OCI-LY1 (cell line): ENCODE measurements at regions not wholly inside any gene's neighbourhood (a gene's known extent, or its start where the extent isn't known, plus 50 kb on each side); places are given as distances from the start of the nearest gene placed in this dataset.

Experiments used
- H2AFZ ChIP-seq: fragments of 200-600 bp; sonication (generic), shearing (Covaris generic); 2 replicates; pipeline ENCODE4 v1.6.0; 2014; ENCODE audit warnings: antibody characterized with exemption, mild to moderate bottlenecking, low read length
- H3F3A ChIP-seq: fragments of 200-600 bp; sonication (generic), shearing (Covaris generic); 2 replicates; pipeline ENCODE4 v1.6.0; 2014; ENCODE audit warnings: mild to moderate bottlenecking, antibody characterized with exemption, low read length, moderate library complexity; ENCODE audit not compliant: insufficient read depth
- H3K27ac ChIP-seq: fragments of 200-600 bp; sonication (generic); 2 replicates; pipeline ENCODE4 v1.5.1; 2014; ENCODE audit warnings: low read length, mixed run types, mild to moderate bottlenecking, low read depth; ENCODE audit not compliant: poor library complexity, severe bottlenecking
- H3K27me3 ChIP-seq: fragments of 200-600 bp; sonication (generic); 2 replicates; pipeline ENCODE4 v1.6.0; 2014; ENCODE audit warnings: antibody characterized with exemption, mild to moderate bottlenecking, low read length, moderate library complexity; ENCODE audit not compliant: insufficient read depth
- H3K36me3 ChIP-seq: fragments of 200-600 bp; sonication (generic); 2 replicates; pipeline ENCODE4 v1.6.1; 2014; ENCODE audit warnings: mild to moderate bottlenecking, antibody characterized with exemption, low read length, moderate library complexity, mixed read lengths; ENCODE audit not compliant: insufficient read depth
- H3K4me1 ChIP-seq: fragments of 200-600 bp; sonication (generic); 2 replicates; pipeline ENCODE4 v1.5.1; 2014; ENCODE audit warnings: mild to moderate bottlenecking, low read length, moderate library complexity; ENCODE audit not compliant: insufficient read depth, severe bottlenecking
- H3K4me2 ChIP-seq: fragments of 200-600 bp; sonication (generic), shearing (Covaris generic); 2 replicates; pipeline ENCODE4 v1.6.1; 2014; ENCODE audit warnings: low read length
- H3K4me3 ChIP-seq: fragments of 200-600 bp; sonication (generic); 2 replicates; pipeline ENCODE4 v1.5.1; 2014; ENCODE audit warnings: low read length, low read depth, mild to moderate bottlenecking, mixed read lengths; ENCODE audit not compliant: poor library complexity, severe bottlenecking
- H3K79me2 ChIP-seq: fragments of 200-600 bp; shearing (Covaris generic); 2 replicates; pipeline ENCODE4 v1.6.1; 2016; ENCODE audit warnings: mixed run types, low read length, mixed read lengths; ENCODE audit not compliant: insufficient read depth
- H3K9ac ChIP-seq: fragments of 200-600 bp; sonication (generic), shearing (Covaris generic); 2 replicates; pipeline ENCODE4 v1.6.1; 2014; ENCODE audit warnings: mild to moderate bottlenecking, low read length, mixed read lengths
- H3K9me2 ChIP-seq: fragments of 200-600 bp; sonication (generic), shearing (Covaris generic); 2 replicates; pipeline ENCODE4 v1.6.1; 2014; ENCODE audit warnings: low read depth, mild to moderate bottlenecking, low read length, mixed read lengths
- H3K9me3 ChIP-seq: fragments of 200-600 bp; shearing (Covaris generic); 2 replicates; pipeline ENCODE4 v1.6.1; 2014; ENCODE audit warnings: low read length, mixed read lengths
- H4K20me1 ChIP-seq: fragments of 200-600 bp; sonication (generic), shearing (Covaris generic); 2 replicates; pipeline ENCODE4 v1.6.0; 2016; ENCODE audit warnings: mild to moderate bottlenecking, low read length; ENCODE audit not compliant: insufficient read depth
- CTCF ChIP-seq: fragments of 200-600 bp; sonication (generic), shearing (Covaris generic); IDR thresholded peaks from 2 replicates; pipeline ENCODE4 v1.5.1; 2017; ENCODE audit warnings: mild to moderate bottlenecking, antibody characterized with exemption, low read length, moderate library complexity, mixed read lengths
- EZH2 ChIP-seq: fragments of 200-600 bp; sonication (generic), shearing (Covaris generic); IDR thresholded peaks from 2 replicates; pipeline ENCODE4 v1.8.0; 2017; ENCODE audit warnings: borderline replicate concordance, mixed run types, mild to moderate bottlenecking, antibody characterized with exemption, low read length, moderate library complexity, mixed read lengths

DNA sequence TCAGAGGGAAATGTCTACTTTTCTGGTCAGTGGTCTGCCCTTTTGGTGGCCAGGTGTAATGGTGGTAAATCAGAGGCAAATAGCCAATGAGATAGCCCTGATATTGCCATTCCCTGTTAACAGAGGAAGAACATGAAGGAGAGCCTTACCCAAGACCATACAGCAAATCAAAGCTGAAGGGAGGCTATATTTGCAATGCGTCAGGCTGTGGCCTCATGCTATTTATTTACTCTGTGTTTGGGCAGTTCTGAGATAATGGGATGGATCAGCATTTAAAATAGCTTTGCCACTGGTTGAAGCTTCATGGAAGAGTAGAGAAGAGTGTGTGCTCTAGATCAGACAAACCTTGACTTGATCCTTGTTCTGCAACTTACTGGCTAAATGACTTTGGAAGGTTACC lies 73.3 kb upstream of the MAML3 start:
- TF ChIP-seq CTCF (no peak), EZH2 (no peak)
- no peaks in the 10 kb centered on the region for H3F3A ChIP-seq
- H3K9me3 ChIP-seq = no peaks in the 10 kb centered on the region
- H3K79me2 ChIP-seq = no peaks in the 10 kb centered on the region
- no peak overlapping the region for H3K9ac ChIP-seq
- no peaks in the 10 kb centered on the region for H3K27me3 ChIP-seq
- no peak overlapping the region for H3K27ac ChIP-seq
- H2AFZ ChIP-seq = no peak overlapping the region
- H3K4me1 ChIP-seq = no peaks in the 10 kb centered on the region
- H3K36me3 ChIP-seq = no peaks in the 10 kb centered on the region
- no peak overlapping the region for H3K4me3 ChIP-seq
- H3K4me2 ChIP-seq = no peak overlapping the region
- no peaks in the 10 kb centered on the region for H3K9me2 ChIP-seq
- H4K20me1 ChIP-seq = no peaks in the 10 kb centered on the region

GRCh38 chr4:140223056-140223810 lies 69.2 kb upstream of the MAML3 start:
- TF ChIP-seq EZH2 (no peak), CTCF (no peak)
- Histone ChIP-seq H3K4me2 (no peak overlapping the region), H3K4me3 (no peak overlapping the region), H3K79me2 (no peaks in the 10 kb centered on the region), H4K20me1 (no peaks in the 10 kb centered on the region), H3K4me1 (no peaks in the 10 kb centered on the region), H3K27ac (no peak overlapping the region), H3K36me3 (no peaks in the 10 kb centered on the region), H2AFZ (no peak overlapping the region), H3K9ac (no peak overlapping the region), H3K9me2 (no peaks in the 10 kb centered on the region), H3K27me3 (no peaks in the 10 kb centered on the region), H3F3A (no peaks in the 10 kb centered on the region), H3K9me3 (no peaks in the 10 kb centered on the region)

DNA sequence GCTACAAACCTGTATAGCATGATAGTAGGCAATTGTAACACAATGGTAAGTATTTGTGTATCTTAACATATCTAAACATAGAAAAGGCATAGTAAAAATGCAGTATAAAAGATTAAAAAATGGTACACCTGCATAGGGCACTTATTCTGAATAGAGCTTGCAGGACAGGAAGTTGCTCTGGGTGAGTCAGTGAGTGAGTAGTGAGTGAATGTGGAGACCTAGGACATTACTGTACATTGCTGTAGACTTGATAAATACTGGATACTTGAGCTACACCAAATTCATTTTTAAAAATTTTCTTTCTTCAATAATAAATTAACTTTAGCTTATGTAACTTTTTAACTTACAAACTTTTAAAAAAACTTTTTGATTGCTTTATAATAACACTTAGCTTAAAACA lies 68.2 kb upstream of the MAML3 start:
- H3K27ac ChIP-seq = no peak overlapping the region
- no peaks in the 10 kb centered on the region for H3K9me3 ChIP-seq
- no peaks in the 10 kb centered on the region for H3K79me2 ChIP-seq
- no peak overlapping the region for H3K9ac ChIP-seq
- no peak overlapping the region for H2AFZ ChIP-seq
- no peaks in the 10 kb centered on the region for H3K27me3 ChIP-seq
- no peaks in the 10 kb centered on the region for H4K20me1 ChIP-seq
- no peaks in the 10 kb centered on the region for H3F3A ChIP-seq
- no peak overlapping the region for H3K4me3 ChIP-seq
- H3K9me2 ChIP-seq = no peaks in the 10 kb centered on the region
- no peaks in the 10 kb centered on the region for H3K4me1 ChIP-seq
- TF ChIP-seq CTCF (no peak), EZH2 (no peak)
- H3K36me3 ChIP-seq = no peaks in the 10 kb centered on the region
- H3K4me2 ChIP-seq = no peak overlapping the region
